ENCODE measurements at regions not wholly inside any gene's neighbourhood (a gene's known extent, or its start where the extent isn't known, plus 50 kb on each side); places are given as distances from the start of the nearest gene placed in this dataset.

- TF ChIP-seq CTCF (IDR thresholded peaks at IDR 0.05) = no peak
- TF ChIP-seq POLR2A (IDR thresholded peaks at IDR 0.05) = no peak
- intact Hi-C loops (cut with DNase I; ENCODE audit: low total_unique reads) = no loop called here
- WGBS, 2 donors = 76 to 81% methylated on average over 3 of the region's 3 CpGs
These were observed 220.5 kb downstream of the CXCL12 start for GRCh38 chr10:44164251-44164956.

GRCh38 chr10:44161184-44161583 is 223.7 kb downstream of the CXCL12 start:
- H3K4me3 ChIP-seq (ENCODE audit: low read depth, poor library complexity, severe bottlenecking) = no peak overlapping the region
- no peak for DNase-seq (ENCODE audit: low spot score in 2 of 2)
- TF ChIP-seq POLR2A (IDR thresholded peaks at IDR 0.05) = no peak
- TF ChIP-seq CTCF (IDR thresholded peaks at IDR 0.05) = no peak
- intact Hi-C loops (cut with DNase I; ENCODE audit: low total_unique reads) = no loop called here

More at GRCh38 chr10:44164251-44164956, 220.5 kb downstream of the CXCL12 start:
- H3K4me3 ChIP-seq (ENCODE audit: low read depth, poor library complexity, severe bottlenecking) = no peak overlapping the region
- DNase-seq (ENCODE audit: low spot score in 2 of 2) = no peak

GRCh38 chr10:44157574-44157973 is 227.3 kb downstream of the CXCL12 start:
- TF ChIP-seq POLR2A (IDR thresholded peaks at IDR 0.05) (no peak), CTCF (IDR thresholded peaks at IDR 0.05) (no peak)
- intact Hi-C loops (cut with DNase I; ENCODE audit: low total_unique reads) = no loop called here
- DNase-seq (ENCODE audit: low spot score in 2 of 2) = no peak
- WGBS, 2 donors = 79 to 88% methylated on average over 1 of the region's 1 CpG
- H3K4me3 ChIP-seq (ENCODE audit: low read depth, poor library complexity, severe bottlenecking) = no peak overlapping the region

- no peak overlapping the region for H3K4me3 ChIP-seq (ENCODE audit: low read depth, poor library complexity, severe bottlenecking)
- intact Hi-C loops (cut with DNase I; ENCODE audit: low total_unique reads) = no loop called here
- WGBS, 2 donors = 37 to 46% methylated on average over 2 of the region's 2 CpGs
- TF ChIP-seq POLR2A (IDR thresholded peaks at IDR 0.05) (no peak), CTCF (IDR thresholded peaks at IDR 0.05) (no peak)
- DNase-seq (ENCODE audit: low spot score in 2 of 2) = no peak
These were observed 229.9 kb downstream of the CXCL12 start for GRCh38 chr10:44154956-44155355.

DNA sequence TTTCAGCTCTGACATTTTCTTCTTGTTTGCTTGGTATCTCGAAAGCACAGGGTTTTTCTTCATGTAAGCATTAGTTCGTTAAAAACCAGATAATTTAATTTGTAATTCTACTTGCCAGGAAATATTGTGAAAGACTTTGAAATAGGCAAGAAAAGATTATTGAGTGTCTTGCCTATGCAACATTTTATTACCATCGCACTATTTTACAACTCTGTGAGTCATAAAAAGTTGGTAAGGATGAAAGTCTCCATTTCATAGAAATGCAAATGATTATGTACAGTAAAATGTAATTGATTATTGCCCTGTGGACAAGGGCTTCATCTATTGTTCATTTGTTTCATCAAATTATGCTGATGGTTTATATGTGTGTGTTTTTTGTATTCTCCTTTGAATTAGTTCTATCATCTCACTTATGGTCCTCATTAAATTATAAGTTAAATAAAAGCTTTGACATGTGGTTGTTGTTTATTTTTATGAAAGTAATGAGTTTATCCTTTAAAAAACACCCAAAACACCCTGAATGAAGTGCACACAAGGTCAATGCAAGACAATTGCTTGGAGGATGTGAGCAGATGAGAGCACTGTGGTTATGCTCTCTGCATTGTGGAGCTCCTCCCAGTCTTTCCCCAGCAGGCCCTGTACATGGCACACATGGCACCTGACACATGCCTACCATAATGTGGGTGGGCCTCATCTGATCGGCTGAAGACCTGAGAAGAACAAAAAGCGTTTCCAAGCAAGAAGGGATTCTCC is 230.8 kb downstream of the CXCL12 start:
- intact Hi-C loops (cut with DNase I; ENCODE audit: low total_unique reads) = no loop called here
- 60 to 62% methylated on average over 5 of the region's 5 CpGs for WGBS, 2 donors
- H3K4me3 ChIP-seq (ENCODE audit: low read depth, poor library complexity, severe bottlenecking) = no peak overlapping the region

More for the DNA sequence above, 230.8 kb downstream of the CXCL12 start:
- DNase-seq (ENCODE audit: low spot score in 2 of 2) = no peak
- TF ChIP-seq CTCF (IDR thresholded peaks at IDR 0.05) (no peak), POLR2A (IDR thresholded peaks at IDR 0.05) (no peak)
